ENCODE measurements at regions not wholly inside any gene's neighbourhood (a gene's known extent, or its start where the extent isn't known, plus 50 kb on each side); places are given as distances from the start of the nearest gene placed in this dataset.

DNA sequence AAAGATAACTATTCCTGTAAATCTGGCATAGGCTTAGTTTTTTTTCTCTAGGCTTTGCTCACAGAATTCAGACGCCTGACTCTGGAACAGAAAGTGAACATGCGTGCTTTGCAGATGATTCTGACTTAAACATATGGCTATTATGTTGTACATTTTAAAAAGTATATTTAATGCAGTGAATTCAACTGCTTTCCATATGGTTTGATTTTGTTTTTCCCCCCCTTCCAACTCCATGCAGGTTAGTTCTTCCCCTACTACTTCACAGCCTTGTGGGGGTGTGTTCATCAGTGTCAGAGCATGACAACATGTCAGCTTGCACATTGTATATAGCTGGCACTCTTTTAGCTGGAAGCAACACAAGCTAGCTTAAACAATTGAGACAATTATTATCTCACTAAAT lies 226.8 kb downstream of the TMEM167A start:
- TF ChIP-seq, protein P1, sequence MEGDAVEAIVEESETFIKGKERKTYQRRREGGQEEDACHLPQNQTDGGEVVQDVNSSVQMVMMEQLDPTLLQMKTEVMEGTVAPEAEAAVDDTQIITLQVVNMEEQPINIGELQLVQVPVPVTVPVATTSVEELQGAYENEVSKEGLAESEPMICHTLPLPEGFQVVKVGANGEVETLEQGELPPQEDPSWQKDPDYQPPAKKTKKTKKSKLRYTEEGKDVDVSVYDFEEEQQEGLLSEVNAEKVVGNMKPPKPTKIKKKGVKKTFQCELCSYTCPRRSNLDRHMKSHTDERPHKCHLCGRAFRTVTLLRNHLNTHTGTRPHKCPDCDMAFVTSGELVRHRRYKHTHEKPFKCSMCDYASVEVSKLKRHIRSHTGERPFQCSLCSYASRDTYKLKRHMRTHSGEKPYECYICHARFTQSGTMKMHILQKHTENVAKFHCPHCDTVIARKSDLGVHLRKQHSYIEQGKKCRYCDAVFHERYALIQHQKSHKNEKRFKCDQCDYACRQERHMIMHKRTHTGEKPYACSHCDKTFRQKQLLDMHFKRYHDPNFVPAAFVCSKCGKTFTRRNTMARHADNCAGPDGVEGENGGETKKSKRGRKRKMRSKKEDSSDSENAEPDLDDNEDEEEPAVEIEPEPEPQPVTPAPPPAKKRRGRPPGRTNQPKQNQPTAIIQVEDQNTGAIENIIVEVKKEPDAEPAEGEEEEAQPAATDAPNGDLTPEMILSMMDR (IDR thresholded peaks at IDR 0.05) = no peak
- TF ChIP-seq POLR2AphosphoS5 (IDR thresholded peaks at IDR 0.05) (no peak), EP300 (IDR thresholded peaks at IDR 0.05) (no peak), POLR2A (IDR thresholded peaks at IDR 0.05) (no peak)

Data from upper lobe of left lung (tissue), 4 donors.